TTC549 (cell line): ENCODE measurements at regions not wholly inside any gene's neighbourhood (a gene's known extent, or its start where the extent isn't known, plus 50 kb on each side); places are given as distances from the start of the nearest gene placed in this dataset.

Experiments
- FAIRE-seq: peaks from 2 replicates; lab custom pipeline; 2012; peaks lifted over from hg19 to GRCh38; lab: Jason Lieb, UNC

- FAIRE-seq, result no peak
Measured at GRCh38 chr20:58016779-58017178, 211.7 kb downstream of the ANKRD60 start.

GRCh38 chr20:58014628-58015315 is 213.7 kb downstream of the ANKRD60 start:
- no peak for FAIRE-seq

- FAIRE-seq, result no peak
Measured at GRCh38 chr20:58012731-58013510, 215.5 kb downstream of the ANKRD60 start.

GRCh38 chr20:58011947-58012610 is 216.4 kb downstream of the ANKRD60 start:
- no peak for FAIRE-seq

GRCh38 chr20:58011106-58011946 is 217.1 kb downstream of the ANKRD60 start:
- no peak for FAIRE-seq

- no peak for FAIRE-seq
Measured at GRCh38 chr20:58010666-58011065, 217.8 kb downstream of the ANKRD60 start.

GRCh38 chr20:58010186-58010585 is 218.3 kb downstream of the ANKRD60 start:
- FAIRE-seq, result no peak

- FAIRE-seq, result no peak
Measured at GRCh38 chr20:58008866-58009265, 219.6 kb downstream of the ANKRD60 start.

GRCh38 chr20:58008413-58008812 is 220.0 kb downstream of the ANKRD60 start:
- no peak for FAIRE-seq

- no peak for FAIRE-seq
Measured at GRCh38 chr20:58007947-58008346, 220.5 kb downstream of the ANKRD60 start.

GRCh38 chr20:58006346-58007316 is 221.8 kb downstream of the ANKRD60 start:
- FAIRE-seq, result no peak

- no peak for FAIRE-seq
Measured at GRCh38 chr20:58005581-58006345, 222.7 kb downstream of the ANKRD60 start.

GRCh38 chr20:58004900-58005299 is 223.6 kb downstream of the ANKRD60 start:
- no peak for FAIRE-seq

- no peak for FAIRE-seq
Measured at GRCh38 chr20:58004146-58004545, 224.3 kb downstream of the ANKRD60 start.

- no peak for FAIRE-seq
Measured at GRCh38 chr20:58003525-58003924, 224.9 kb downstream of the ANKRD60 start.

GRCh38 chr20:58002901-58003300 is 225.6 kb downstream of the ANKRD60 start:
- FAIRE-seq, result no peak

- FAIRE-seq, result no peak
Measured at GRCh38 chr20:58001946-58002345, 226.5 kb downstream of the ANKRD60 start.

GRCh38 chr20:58001381-58001780 is 227.1 kb downstream of the ANKRD60 start:
- FAIRE-seq, result no peak

GRCh38 chr20:58000861-58001260 is 227.6 kb downstream of the ANKRD60 start:
- FAIRE-seq, result no peak

GRCh38 chr20:57999465-58000111 is 228.9 kb downstream of the ANKRD60 start:
- FAIRE-seq, result no peak
